ENCODE measurements at regions not wholly inside any gene's neighbourhood (a gene's known extent, or its start where the extent isn't known, plus 50 kb on each side); places are given as distances from the start of the nearest gene placed in this dataset.

- DNase-seq = no peak
Measured at GRCh38 chr5:24381861-24382489, 262.8 kb downstream of the CDH10 start.

- no peak for DNase-seq
Measured at GRCh38 chr5:24385070-24385469, 259.7 kb downstream of the CDH10 start.

GRCh38 chr5:24385617-24386016, 259.2 kb downstream of the CDH10 start:
- no peak for DNase-seq

- DNase-seq = no peak
Measured at GRCh38 chr5:24388448-24388847, 256.3 kb downstream of the CDH10 start.

- DNase-seq = no peak
Measured at GRCh38 chr5:24389968-24390367, 254.8 kb downstream of the CDH10 start.

- DNase-seq = no peak
Measured at GRCh38 chr5:24391816-24392215, 253.0 kb downstream of the CDH10 start.

GRCh38 chr5:24397601-24398000, 247.2 kb downstream of the CDH10 start:
- DNase-seq = no peak

- DNase-seq = no peak
Measured at GRCh38 chr5:24401773-24402172, 243.0 kb downstream of the CDH10 start.

GRCh38 chr5:24407466-24407865, 237.3 kb downstream of the CDH10 start:
- DNase-seq = no peak

- DNase-seq = no peak
Measured at GRCh38 chr5:24428345-24428744, 216.4 kb downstream of the CDH10 start.

GRCh38 chr5:24433555-24433954, 211.2 kb downstream of the CDH10 start:
- no peak for DNase-seq
